GM21360 (cell line): ENCODE measurements at regions not wholly inside any gene's neighbourhood (a gene's known extent, or its start where the extent isn't known, plus 50 kb on each side); places are given as distances from the start of the nearest gene placed in this dataset.
"Not testable (repeated sequence)": the region's sequence is repeated elsewhere in the genome, so short reads cannot be mapped to it uniquely, and the experiment has no call there.

Experiments used
- ATAC-seq: cut with Tn5 transposase; IDR thresholded peaks from one replicate; pipeline ENCODE4 v1.9.1; 2021; ENCODE audit warnings: mild to moderate bottlenecking, moderate library complexity; ENCODE audit not compliant: unreplicated experiment

DNA sequence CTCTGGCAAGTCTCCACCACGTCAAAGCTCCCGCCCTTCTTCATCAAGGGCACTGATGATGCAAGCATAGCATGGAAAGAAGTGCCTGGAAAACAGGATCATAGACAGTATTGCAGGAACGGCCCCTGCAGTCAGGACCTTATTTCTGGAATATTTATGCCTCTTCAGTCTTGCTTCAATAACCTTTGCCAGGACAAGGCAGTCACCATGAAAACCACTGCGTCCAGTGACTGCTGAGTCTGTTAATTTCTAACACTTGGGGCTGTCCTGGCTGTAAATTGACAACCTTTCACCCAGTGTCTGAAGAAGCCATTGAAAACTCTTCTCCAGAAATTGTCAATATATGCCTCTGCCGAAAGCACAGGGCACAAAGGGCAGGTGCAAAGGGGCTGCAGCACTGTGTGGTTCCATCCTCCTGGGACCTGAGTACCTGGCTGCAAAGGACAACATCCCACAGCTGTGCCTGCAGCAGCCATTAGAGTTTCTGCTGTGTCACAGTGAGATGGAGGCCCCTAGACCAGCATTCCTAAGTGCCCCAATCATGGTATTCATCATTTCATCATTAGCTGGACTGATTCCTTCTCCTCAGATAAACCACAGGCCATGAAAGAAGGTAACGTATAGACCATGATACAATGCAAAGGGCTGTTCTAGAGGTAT is 819.6 kb downstream of the RNF144A start:
- ATAC-seq: no peak

DNA sequence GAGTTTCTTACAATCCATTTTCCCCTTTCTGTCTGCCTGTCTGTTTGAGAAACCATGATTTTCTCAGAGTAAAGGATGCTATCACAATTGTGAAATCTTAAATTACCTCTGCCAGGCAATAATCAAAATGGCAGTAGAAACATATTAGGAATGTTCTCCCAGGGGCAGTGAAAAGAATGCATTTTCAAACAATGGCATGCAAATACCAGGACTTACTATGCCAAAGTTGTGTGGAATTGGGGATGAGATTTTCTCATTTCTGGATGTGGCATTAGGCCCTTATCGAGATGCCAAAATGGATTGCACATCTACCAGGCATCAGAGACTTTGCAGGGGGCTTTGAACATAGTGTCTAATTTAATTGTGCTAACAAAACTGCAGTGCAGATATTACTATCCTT is 821.4 kb downstream of the RNF144A start:
- ATAC-seq: no peak

DNA sequence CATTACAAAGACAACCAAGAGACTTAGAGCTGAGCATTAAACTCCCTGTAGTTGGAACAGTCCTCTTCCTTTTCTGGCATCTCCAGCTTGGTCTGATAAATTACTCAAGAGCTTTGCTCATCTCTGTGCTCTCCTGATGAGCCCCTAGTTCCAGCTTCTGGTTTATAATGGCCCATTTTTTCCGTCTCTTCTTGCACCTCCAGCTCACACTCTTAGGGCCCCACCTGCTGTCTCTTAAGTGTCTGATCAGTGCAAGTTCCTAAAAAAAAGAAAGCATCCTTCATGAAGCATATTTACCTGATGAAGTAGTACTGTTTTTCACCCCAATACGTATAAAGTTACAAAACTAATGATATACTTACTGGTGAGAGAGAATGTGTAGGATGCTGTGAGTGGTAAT is 822.9 kb downstream of the RNF144A start:
- ATAC-seq: no peak

DNA sequence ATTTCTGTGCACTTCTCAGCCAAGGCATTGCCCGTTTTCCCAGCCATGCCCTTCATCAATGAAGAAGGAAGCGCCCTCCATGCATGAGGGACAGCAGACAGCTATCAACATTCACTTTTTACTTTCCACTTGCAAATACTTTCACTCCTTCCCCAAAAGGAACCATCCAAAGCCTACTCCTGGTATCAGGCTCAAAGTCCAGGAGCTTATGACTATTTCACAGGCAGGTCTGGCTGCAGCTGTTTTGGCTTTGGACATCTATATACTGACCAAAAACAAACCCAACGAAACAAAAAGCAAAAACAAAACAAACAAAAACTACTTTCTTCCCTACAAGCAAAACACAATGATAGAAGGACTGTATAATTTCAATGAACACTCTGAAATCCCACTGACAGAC is 825.1 kb downstream of the RNF144A start:
- no peak for ATAC-seq

DNA sequence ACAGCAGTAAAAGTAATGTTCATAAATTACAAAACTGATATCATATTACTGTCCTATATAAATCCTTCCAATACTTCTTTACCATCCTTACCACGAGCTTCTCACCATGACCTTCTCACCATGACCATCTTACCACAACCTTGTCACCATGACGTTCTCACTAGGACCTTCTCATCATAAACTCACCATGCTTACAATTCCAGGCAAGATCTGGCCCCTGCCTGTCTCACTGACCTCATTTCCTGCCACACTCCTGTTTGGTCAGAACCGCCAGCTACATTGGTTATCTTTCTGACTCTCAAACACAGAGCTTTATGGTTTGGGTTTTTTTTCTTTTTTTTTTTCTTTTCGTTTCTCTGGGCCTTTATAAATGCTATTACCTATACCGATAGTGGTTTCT is 827.6 kb downstream of the RNF144A start:
- no peak for ATAC-seq

DNA sequence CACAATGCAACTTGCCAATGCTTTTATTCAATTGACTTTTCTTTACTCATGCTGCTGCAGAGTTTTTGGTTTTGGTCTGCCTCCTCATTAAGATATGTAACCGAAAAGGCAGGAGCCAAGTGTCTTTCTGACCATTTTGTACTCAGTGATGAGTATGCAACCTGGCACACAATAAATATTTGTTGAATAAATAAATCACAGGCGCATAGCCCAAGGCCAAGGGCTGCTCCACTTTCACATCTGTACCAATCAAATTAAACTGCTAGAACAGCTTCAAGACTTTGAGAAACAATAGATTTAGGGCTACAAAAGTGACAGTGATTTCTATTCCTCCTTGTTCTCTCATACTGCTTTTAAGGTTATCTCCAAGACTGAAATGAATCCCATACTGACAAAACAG is 828.2 kb downstream of the RNF144A start:
- ATAC-seq: no peak

DNA sequence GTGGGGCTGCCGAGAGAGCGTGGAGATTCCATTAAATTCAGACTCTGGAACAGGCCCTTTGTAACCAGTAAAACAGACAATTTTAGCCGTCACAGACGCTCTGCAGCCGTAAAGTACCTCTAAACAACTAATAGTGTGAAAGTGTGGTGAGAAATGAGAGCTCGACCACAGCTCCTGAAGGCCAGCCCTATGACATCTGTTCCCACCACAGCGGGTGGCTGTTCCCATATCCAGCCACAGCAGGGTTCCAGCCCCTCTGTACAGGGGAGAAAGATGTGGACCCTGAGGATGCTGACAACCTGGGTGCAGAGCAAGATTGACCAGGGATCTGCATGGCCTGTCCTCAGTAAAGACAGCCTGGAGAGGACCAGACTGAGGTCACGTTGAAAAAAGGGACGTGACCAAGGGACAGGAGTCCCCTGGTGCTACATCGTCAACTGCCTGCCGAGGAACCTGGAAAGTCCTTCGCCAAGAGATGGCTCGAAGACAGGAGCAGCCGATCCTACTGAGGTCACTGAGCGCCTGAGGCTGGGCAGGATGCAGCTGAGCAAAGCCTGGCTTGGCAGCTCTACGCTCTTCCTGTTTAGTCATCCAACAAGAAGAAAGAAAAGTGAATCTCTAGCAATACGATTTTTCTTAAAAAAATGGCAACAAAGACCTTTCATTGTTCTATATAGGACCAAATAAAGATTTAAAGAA is 831.7 kb downstream of the RNF144A start:
- no peak for ATAC-seq

DNA sequence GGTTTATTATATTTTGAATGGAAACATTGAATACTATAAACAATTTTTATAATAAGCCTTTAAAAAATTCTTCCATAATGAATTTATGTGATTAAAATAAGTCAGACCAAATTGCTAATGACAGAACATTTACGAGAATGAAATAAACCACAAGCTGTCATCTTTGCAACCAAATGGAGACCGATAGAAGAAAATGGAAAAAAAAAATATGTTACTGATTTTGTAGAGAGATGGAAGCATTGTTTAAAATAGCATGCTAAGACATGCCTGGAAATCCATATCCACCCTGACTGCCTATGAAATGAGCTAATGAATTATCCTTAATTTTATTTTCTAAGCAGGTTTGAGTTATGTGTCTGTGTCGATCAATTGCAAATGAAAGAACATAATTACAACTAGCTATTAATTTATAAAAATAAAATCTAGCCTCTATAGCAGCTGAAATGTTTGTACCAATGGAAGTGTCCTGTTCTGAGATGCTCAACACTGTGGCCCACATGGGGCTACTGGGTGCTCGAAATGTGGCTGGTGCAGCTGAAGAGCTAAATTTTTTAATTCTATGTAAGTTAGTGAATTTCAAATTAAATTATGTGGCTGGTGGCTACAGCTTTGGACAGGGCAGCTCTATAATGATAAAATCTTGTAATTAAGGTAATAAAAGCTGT is 832.8 kb downstream of the RNF144A start:
- no peak for ATAC-seq

DNA sequence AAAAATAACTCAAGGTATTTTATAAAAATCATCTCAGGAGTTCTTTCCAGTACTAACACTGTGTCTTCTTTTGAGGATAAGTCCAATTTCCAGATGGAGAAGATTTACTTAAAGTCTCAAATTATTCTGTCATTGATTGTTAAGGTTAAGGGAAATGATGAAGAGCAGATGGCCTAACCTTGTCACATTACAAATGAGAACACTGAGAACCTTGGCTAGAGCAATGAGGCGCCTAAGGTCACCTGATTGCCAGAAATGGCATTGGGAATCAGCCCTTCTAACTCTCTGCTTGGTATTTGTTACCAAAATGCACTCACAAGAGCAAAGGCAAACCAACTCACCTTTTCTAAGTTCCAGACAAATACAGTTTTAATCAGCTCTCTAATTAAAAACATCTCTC is 835.1 kb downstream of the RNF144A start:
- no peak for ATAC-seq

DNA sequence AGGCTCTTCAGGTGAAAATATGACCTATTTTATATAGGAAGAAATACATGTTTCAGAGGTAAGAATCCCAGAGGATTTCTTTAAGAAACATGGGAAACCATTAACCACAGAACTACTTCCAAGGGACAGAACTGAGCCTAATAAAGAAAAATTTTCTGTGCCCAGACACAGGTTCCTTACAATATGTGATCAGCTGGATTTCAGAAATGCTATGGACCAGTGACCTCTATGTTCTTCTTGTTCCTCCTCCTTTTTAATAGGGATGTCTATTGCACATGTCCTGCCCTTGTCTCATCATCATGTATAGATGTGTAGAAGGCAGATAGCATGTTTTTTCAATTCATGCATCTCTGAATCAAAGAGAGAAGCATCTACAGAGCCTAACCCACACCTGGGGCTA is 836.6 kb downstream of the RNF144A start:
- no peak for ATAC-seq

DNA sequence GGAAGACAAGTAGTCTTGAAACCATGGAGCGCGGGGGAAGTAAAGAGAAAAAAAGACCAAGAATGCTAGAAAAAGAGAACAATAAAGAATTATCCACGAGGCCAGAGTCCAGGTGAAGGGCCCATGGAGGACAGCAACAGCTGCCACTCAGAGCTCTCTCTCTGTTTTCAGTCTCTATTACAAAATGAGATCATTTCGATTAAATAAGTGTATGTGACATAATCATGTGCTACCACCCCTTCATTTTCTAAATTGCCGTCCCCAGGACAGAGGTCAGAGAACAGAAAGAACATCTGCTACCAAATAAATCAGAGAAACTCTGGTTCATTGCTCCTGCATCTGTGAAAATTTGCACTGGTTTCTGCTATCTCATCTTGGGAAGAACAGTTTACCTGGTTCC is 838.7 kb downstream of the RNF144A start:
- no peak for ATAC-seq

DNA sequence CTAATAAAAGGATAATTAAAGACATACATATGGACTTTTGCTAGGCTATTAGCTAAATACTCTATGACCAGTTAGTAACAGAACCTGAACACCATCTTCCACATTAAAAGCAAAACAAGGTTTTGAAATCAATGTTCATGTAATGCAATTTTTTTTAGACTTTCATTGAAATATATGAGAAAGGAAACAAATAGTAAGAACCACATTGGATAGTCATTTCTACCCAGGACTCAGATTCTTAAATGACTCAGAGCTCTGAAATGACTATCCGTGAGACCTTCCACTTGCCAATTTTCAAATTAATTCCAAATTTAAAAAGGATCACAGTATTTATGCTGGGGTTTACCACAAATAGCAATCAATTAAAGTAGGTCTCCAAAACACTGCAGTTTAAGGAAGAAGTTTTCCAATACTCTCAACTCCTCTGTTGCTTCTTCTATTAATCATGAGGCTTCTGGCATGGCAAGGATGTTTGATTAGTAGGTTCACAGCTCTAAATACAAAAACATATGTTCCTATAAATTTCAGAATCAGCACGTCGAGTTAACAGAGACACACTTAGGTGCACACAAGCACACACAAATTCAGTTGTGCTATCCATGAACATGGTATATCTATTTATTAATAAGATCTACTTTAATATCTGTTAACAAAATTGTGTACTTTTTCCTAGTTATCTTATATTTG is 841.0 kb downstream of the RNF144A start:
- ATAC-seq: peak; percentile 92

DNA sequence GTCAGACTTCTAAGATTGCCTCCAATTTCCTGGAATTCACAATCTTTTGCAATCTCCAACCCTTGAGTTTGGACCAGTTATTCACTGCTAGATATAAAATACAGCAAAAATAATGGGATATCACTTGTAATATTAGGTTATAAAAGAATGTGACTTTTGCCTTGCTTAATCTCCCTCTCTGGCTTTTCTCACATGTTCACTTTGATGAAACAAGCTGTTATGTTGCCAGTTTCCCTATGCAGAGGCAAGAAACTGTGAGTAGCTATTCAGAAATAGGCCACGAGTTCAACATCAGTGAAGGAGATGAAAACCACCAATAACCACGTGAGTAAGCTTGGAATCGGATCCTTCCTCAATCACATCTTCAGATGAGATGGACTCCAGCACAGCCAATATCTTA is 842.7 kb downstream of the RNF144A start:
- no peak for ATAC-seq

DNA sequence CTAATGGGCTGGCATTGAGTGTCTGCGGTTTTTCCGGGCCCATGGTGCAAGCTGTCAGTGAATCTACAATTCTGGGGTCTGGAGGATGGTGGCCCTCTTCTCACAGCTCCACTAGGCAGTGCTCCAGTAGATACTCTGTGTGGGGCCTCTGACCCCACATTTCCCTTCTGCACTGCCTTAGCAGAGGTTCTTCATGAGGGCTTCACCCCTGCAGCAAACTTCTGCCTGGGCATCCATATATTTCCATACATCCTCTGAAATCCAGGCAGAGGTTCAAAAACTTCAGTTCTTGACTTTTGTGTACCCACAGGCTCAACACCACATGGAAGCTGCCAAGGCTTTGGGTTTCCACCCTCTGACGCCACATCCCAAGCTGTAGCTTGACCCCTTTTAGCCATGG is 846.2 kb downstream of the RNF144A start:
- not testable (repeated sequence) for ATAC-seq

DNA sequence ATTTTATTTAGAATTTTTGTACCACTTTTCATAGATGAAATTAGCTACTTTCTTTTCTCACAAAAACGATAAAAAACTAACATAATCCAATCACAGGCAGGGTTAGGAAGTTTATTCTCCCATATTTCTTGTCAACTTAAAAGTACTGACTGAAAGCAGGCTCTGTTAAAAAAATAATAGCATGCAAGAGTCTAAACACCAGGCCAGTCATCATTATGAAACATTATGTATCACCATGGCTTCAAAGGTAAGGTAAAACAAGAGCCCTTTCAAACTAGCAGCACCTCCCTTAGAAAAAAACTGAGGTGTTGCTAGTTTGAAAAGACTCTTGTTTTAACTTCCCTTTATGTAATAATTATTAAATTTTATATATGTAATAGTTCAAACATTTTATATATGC is 848.0 kb downstream of the RNF144A start:
- ATAC-seq: no peak

DNA sequence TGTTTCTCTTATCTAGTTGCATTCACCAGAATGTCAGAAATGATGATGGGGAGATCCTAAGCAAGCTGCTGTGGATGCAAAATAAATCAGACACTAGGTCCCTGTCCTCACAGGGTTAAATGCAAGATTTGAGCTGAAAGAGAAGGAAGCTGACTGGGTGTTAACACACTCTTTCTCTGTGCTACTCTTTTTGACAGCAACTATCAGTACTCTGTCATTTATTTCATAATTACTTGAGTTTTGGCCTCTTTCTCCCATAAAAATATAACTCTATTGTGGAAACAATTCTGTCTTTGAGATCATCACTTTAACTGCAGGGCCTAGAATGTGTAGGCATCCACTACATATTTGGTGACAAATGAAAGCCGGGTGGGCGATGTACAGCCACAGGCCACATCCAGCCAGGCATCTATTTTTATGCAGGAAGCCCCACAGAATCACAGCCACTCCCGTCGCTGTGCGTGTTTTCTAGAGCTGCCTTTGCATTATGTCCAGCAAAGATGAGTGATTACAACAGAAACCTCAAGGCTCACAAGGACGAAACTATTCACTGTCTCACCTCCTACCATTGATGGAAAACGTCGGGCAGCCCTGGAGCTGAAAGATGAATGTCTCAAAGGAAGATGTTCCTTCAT is 849.0 kb downstream of the RNF144A start:
- ATAC-seq: no peak

DNA sequence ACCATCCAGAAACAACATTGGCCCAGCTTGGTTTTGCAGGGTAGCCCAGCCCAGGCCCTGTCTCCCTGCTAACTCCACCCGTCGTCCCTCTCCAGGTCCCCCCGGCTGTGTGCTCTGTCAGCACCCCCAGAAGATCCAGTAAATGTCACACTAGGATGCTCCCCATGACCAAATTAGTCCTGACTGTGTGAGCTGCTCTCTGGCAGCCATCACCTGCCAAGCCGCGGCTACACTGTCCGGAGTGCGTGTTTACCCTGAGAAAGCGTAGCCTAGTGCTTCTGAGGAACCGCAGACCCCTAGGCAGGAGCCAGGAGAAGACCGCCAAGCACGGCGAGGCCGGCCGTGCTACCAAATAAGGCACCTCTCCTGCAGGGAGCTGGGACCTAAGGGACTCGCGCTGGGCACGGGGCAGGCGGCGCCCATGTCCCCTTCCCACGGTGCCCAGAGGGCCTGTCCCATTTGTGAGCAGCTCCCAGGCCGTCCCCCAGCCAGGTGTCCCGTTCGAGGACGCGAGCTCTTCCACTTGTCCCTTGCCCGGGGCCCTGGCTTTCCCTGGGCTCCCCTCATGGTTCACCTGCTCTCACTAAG is 849.9 kb downstream of the RNF144A start:
- ATAC-seq: no peak

DNA sequence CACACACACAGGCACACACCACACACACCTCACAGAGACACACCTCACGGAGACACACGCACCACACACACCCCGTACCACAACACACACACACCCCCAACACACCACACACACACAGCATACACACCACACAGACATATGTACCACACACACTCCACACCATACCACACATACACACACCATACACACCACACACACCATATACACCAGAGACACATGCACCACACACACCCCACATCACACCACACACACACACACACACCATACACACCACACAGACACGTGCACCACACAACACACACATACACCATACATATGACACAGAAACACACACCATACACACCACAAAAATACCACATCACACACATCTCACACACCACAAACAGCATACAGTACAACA is 850.7 kb downstream of the RNF144A start:
- no peak for ATAC-seq

DNA sequence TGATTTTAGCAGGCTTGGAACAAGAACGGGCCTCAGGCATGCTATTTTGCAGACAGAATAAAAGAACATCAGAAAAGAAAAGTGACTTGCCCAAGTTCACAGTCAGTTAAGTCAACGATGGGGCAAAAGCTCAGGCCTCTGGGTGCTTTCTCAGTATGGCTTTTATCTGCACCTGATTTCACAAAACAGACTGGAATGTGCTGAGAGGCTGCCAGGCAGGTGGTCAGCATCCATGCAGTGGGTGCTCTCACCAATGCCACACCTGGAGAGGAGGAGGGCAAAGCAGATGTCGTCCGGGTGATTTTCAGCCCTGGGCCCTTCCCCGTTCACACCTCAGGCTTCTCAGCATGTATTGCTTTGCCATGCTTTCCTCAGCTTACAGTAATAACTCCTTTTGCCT is 854.6 kb downstream of the RNF144A start:
- ATAC-seq: no peak

DNA sequence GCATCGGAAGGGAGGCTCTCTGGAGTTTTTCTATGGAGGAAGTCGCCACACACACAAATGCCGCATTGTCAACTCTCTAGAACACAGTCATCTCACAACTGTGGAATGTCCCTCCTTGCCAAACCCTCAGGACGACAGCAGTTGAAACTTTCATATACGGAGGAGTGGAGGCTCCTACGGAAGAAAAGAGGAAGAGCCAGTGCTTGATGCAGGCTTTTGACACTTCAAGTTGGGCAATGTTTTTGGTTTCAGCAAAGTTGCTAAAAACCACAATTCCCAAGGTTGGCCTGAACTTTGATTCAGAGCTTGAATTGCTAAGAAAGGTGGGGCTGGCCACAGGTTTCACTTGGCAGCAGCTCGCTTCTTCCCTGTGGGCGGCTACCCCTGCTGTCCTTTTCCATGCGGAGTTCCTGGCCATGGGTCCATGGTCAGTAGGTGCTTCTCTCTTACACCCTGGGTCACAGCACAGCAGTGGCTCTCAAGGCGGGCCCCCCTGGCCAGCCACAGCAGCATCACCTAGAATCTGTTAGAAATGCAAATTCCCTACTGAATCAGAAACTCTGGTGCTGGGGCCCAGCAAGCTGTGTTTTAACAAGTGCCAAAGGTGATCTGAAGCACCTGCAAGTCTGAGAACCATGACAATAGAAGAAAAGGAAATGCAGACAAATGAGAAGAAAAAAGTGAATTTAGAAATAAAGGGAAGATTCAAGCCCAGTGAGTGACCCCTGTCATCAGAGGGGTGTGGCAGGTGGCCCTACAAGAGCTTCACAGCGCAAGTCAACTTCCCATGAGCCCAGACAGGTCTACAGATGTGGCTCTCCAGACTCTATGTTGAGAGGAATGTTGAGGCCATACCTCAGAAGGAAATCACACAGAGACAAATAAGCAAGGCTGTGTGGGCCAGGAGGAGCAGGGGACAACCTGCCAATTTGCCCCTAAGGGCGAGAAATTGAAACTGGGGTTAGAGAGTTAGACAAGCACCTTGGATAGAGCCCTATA is 856.4 kb downstream of the RNF144A start:
- peak; percentile 79 for ATAC-seq
